GM19023 (cell line): ENCODE measurements at regions not wholly inside any gene's neighbourhood (a gene's known extent, or its start where the extent isn't known, plus 50 kb on each side); places are given as distances from the start of the nearest gene placed in this dataset.
"Not testable (repeated sequence)": the region's sequence is repeated elsewhere in the genome, so short reads cannot be mapped to it uniquely, and the experiment has no call there.

ENCODE experiments used
- ATAC-seq: cut with Tn5 transposase; IDR thresholded peaks from one replicate; pipeline ENCODE4 v1.9.1; 2021; ENCODE audit warnings: mild to moderate bottlenecking, moderate library complexity; ENCODE audit not compliant: unreplicated experiment

DNA sequence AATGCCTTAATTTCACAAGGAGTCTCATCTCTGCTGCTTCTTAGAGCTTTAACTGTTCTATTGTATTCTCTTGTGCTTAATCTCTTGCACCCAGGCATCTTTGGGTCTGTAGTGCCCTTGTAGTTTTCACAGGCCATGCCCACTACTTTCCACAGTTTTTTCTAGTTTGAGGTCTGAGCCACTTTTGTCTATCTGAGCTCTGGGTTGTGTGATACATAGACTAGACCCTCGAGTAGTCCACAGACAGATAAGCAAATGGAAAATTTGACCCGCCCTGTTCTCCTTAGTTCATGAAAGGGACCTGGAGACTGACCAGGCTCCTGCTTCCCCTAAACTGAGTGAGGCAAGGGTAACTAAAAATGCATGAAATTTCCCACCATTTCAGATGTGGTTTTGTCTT lies 466.8 kb upstream of the ZEB2 start:
- ATAC-seq = no peak

GRCh38 chr2:144984038-144984437 lies 464.1 kb upstream of the ZEB2 start:
- ATAC-seq = no peak

- ATAC-seq = no peak
Measured at GRCh38 chr2:144983107-144983506, 463.2 kb upstream of the ZEB2 start.

- no peak for ATAC-seq
Measured at GRCh38 chr2:144982481-144982880, 462.6 kb upstream of the ZEB2 start.

DNA sequence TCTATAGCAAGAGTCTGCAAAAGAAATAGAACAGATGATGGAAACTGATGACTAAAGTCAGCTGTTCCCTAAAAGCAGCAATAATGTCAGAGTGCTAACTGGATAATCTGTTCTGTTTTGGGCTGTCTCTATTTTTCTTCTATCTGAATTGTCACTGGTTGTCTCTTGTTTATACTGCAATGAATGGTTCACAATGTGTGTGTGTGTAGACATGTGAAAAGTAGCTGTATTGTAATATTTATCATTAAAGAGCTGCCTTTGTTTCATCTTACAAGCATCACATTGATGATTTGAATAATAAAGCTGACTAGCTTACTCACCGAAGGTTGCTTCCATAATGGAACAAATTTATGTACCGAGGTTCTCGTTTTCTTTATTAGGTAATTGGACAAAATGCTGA lies 456.0 kb upstream of the ZEB2 start:
- ATAC-seq = no peak

GRCh38 chr2:144972676-144973075 lies 452.8 kb upstream of the ZEB2 start:
- no peak for ATAC-seq

- no peak for ATAC-seq
Measured at GRCh38 chr2:144971786-144972335, 451.9 kb upstream of the ZEB2 start.

- ATAC-seq = not testable (repeated sequence)
Measured at GRCh38 chr2:144970410-144970809, 450.5 kb upstream of the ZEB2 start.

GRCh38 chr2:144969564-144969963 lies 449.6 kb upstream of the ZEB2 start:
- ATAC-seq = not testable (repeated sequence)

DNA sequence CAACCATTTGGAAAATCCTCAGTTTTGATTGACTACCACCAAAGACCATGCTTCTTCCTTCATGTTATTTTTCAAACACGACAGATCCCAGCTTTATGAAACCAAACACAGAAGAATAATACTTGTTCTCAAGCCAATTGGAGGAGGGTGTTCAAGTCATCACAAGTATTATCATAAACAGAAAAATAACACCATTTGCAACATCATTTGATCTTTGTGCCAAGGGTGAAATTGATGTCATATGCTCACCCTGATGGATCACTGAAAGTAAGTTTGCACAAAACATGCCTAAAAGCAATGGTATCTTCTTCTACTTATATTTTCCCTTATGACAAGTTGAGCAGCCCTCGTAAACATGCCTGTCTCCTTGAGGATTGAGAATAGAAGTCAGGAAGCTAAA lies 448.0 kb upstream of the ZEB2 start:
- ATAC-seq = no peak

- no peak for ATAC-seq
Measured at GRCh38 chr2:144965172-144965571, 445.3 kb upstream of the ZEB2 start.

DNA sequence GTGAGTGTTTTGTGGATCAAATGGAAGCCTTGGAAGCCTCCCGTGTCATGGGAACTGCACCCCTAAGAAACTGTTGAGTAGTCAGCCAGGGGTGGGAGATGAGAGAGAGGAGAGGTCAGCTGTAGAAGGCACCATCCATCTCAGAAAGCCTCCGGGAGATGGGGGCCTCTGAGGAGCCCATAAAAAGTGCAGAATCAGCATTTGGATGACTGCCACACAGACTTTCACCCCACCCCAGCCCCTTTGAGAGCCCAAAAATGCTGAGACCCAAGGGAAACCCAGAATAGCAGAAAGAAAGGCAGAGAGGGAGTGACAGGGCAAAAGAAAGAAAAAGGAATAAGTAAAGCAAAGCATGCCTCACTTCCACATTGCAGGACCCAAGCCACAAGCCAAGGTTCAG lies 443.1 kb upstream of the ZEB2 start:
- no peak for ATAC-seq

- ATAC-seq = no peak
Measured at GRCh38 chr2:144959416-144959815, 439.5 kb upstream of the ZEB2 start.

- no peak for ATAC-seq
Measured at GRCh38 chr2:144950899-144951560, 431.1 kb upstream of the ZEB2 start.

DNA sequence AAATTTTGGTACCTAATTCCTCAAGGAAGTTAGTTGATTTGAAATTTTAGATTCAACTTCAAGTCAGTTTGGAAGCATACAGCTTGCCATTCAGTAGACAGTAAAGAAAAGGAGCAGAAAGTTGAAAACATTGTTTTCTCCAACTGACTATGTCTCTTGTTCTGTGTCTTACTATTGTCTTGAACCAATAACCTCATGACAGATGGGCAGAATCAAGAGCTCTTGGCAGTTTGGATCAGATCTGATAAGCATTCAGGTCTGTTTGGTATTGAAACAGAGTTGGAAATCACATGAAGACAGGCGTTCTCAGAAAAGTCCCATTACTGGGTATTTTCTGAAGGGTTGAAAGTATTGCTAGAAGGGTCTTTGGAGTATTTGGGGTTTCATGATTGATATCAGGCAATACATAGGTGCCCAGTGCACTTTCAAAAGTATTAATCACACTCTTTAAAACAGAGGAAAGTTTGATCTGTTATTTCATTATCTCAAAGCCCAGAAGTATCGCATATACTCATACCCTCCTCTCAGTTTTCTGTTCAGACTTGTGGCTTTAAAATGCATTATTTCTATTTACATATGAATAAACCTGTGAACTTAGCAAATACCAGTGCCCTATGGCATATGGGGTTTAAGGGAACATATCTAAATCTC lies 428.4 kb upstream of the ZEB2 start:
- ATAC-seq = no peak

- ATAC-seq = no peak
Measured at GRCh38 chr2:144947709-144948037, 427.8 kb upstream of the ZEB2 start.

DNA sequence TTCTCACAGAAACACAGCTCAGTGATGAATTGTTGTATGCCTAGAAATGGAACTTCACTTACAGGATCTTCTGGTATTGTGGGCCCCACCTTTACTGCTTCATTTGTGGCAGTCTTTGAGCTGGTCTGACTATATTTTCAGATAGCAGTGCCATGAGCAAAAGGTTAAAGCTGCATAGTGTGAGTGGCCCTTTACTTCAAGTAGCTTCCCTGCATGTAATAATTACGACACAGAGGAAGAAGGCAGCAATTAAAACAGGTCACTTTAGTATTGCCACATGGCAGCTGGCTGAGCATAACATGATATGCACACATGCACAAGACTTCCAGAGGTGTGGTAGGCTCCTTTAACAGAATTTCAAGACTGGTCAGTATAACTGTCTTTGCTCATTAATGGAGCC lies 426.3 kb upstream of the ZEB2 start:
- ATAC-seq = no peak

GRCh38 chr2:144944546-144945220 lies 424.8 kb upstream of the ZEB2 start:
- ATAC-seq = no peak

- no peak for ATAC-seq
Measured at GRCh38 chr2:144943986-144944385, 424.1 kb upstream of the ZEB2 start.

GRCh38 chr2:144943293-144943941 lies 423.5 kb upstream of the ZEB2 start:
- no peak for ATAC-seq

DNA sequence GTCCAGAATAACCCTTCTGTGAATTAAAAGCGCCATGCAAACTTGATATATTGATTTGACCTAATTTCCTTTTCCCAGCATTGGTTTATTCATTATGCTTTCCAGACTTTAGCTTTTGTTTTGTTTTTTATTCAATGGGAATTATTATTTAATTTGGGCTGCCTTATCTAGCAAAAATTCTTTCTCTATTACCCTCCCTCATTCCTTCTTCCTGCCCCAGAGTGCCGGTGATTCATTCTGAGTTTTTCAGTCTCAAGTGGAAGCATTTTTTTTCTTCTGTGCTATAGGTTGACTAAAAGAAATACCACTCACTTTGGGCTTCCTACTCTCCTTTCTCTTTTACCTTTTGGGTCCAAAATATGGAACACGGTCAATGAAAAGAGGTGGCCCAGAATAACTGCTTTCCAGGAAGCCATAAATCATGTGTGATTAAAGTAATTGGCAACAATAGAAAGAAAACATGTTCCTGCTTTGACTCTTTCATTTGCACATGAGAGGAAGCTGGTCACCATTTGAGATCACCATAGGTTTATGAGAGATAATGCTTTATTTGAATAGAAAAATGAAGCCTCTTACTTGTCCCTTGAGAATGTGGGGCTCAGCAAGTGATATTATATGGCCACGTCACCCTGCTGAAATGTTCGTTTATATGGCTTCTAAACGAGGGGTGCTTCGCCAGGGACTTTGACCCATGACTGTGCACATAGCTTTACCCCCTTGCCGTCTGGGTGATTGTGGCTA lies 422.8 kb upstream of the ZEB2 start:
- ATAC-seq = no peak
